Smooth muscle cell (in vitro differentiated cells): ENCODE measurements at regions not wholly inside any gene's neighbourhood (a gene's known extent, or its start where the extent isn't known, plus 50 kb on each side); places are given as distances from the start of the nearest gene placed in this dataset.

Source experiments
- DNase-seq: peaks from one replicate; lab custom pipeline; 2025; ENCODE audit not compliant: unreplicated experiment; lab: John Stamatoyannopoulos, UW
- H2AFZ ChIP-seq: fragments of 200-600 bp; sonication (generic); 2 replicates; pipeline ENCODE4 v1.6.0; 2016; ENCODE audit warnings: antibody characterized with exemption, low read depth, mild to moderate bottlenecking
- H3F3A ChIP-seq: fragments of 200-600 bp; sonication (generic); 2 replicates; pipeline ENCODE4 v1.6.0; 2017; ENCODE audit warnings: antibody characterized with exemption, low read depth
- H3K27ac ChIP-seq: fragments of 200-600 bp; sonication (generic); 2 replicates; pipeline ENCODE4 v1.5.1; 2016; ENCODE audit warnings: low read depth, mild to moderate bottlenecking
- H3K27me3 ChIP-seq: fragments of 200-600 bp; sonication (generic); 2 replicates; pipeline ENCODE4 v1.6.1; 2016; ENCODE audit warnings: low read depth, mild to moderate bottlenecking
- H3K36me3 ChIP-seq: fragments of 200-600 bp; sonication (generic); 2 replicates; pipeline ENCODE4 v1.5.1; 2016; ENCODE audit warnings: low read depth
- H3K4me1 ChIP-seq: fragments of 200-600 bp; sonication (generic); 2 replicates; pipeline ENCODE4 v1.5.1; 2016; ENCODE audit warnings: low read depth
- H3K4me2 ChIP-seq: fragments of 200-600 bp; sonication (generic); 2 replicates; pipeline ENCODE4 v1.6.0; 2016; ENCODE audit warnings: mild to moderate bottlenecking
- H3K4me3 ChIP-seq: fragments of 200-600 bp; sonication (generic); 2 replicates; pipeline ENCODE4 v1.5.1; 2016; ENCODE audit warnings: mild to moderate bottlenecking
- H3K79me2 ChIP-seq: fragments of 200-600 bp; sonication (generic); 2 replicates; pipeline ENCODE4 v1.6.0; 2016; ENCODE audit warnings: low read depth, mild to moderate bottlenecking
- H3K9ac ChIP-seq: fragments of 200-600 bp; sonication (generic); 2 replicates; pipeline ENCODE4 v1.6.0; 2016; ENCODE audit warnings: low read depth
- H3K9me3 ChIP-seq: fragments of 200-600 bp; sonication (generic); replicated peaks from 2 replicates; pipeline ENCODE4 v1.5.1; 2016; ENCODE audit warnings: low read depth
- H4K20me1 ChIP-seq: fragments of 200-600 bp; sonication (generic); 2 replicates; pipeline ENCODE4 v1.6.0; 2016; ENCODE audit warnings: low read depth
- WGBS: methylation state at CpG from one replicate; pipeline ENCODE4 v1.1.7; 2016; ENCODE audit warnings: low lambda C conversion rate; 5-methylcytosine and 5-hydroxymethylcytosine counted together
- TF ChIP-seq, protein P1 (sequence below): fragments of 200-600 bp; sonication (generic); IDR thresholded peaks from 2 replicates; pipeline ENCODE4 v1.5.1; 2017; ENCODE audit warnings: borderline replicate concordance, mild to moderate bottlenecking, antibody characterized with exemption; ENCODE audit not compliant: insufficient read depth, poor library complexity, severe bottlenecking

DNA sequence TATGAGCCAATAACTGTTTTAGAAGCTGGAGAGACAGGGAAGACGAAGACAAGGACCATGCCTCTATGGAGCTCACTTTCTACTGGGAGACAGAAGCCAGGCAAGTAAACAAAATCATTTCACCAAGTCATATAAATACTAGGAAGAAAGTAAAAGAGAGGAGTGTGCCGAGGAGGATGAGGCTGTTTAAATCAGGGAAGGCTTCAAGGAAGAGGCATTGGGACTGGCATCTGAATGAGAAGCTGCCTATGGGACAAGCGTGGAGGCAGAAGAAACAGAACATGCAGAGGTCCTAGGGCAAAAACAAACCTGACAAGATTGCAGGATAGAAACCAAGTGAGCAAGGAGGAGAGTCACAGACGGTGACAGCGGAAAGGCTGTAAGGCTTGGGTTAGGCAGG is 68.1 kb upstream of the CPLX2 start:
- H3K79me2 ChIP-seq = no peaks in the 10 kb centered on the region
- no peaks in the 10 kb centered on the region for H3K9me3 ChIP-seq
- 90% methylated on average over 5 of the region's 5 CpGs for WGBS
- no peaks in the 10 kb centered on the region for H4K20me1 ChIP-seq
- no peak overlapping the region for H2AFZ ChIP-seq
- H3F3A ChIP-seq = no peaks in the 10 kb centered on the region
- TF ChIP-seq, protein P1, sequence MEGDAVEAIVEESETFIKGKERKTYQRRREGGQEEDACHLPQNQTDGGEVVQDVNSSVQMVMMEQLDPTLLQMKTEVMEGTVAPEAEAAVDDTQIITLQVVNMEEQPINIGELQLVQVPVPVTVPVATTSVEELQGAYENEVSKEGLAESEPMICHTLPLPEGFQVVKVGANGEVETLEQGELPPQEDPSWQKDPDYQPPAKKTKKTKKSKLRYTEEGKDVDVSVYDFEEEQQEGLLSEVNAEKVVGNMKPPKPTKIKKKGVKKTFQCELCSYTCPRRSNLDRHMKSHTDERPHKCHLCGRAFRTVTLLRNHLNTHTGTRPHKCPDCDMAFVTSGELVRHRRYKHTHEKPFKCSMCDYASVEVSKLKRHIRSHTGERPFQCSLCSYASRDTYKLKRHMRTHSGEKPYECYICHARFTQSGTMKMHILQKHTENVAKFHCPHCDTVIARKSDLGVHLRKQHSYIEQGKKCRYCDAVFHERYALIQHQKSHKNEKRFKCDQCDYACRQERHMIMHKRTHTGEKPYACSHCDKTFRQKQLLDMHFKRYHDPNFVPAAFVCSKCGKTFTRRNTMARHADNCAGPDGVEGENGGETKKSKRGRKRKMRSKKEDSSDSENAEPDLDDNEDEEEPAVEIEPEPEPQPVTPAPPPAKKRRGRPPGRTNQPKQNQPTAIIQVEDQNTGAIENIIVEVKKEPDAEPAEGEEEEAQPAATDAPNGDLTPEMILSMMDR = no peak
- H3K9ac ChIP-seq = no peak overlapping the region
- peaks cover 18% of the 10 kb centered on the region for H3K27me3 ChIP-seq
- no peak overlapping the region for H3K4me3 ChIP-seq
- no peak overlapping the region for H3K27ac ChIP-seq
- no peak overlapping the region for H3K4me2 ChIP-seq
- no peaks in the 10 kb centered on the region for H3K4me1 ChIP-seq
- DNase-seq = no peak
- H3K36me3 ChIP-seq = no peaks in the 10 kb centered on the region

DNA sequence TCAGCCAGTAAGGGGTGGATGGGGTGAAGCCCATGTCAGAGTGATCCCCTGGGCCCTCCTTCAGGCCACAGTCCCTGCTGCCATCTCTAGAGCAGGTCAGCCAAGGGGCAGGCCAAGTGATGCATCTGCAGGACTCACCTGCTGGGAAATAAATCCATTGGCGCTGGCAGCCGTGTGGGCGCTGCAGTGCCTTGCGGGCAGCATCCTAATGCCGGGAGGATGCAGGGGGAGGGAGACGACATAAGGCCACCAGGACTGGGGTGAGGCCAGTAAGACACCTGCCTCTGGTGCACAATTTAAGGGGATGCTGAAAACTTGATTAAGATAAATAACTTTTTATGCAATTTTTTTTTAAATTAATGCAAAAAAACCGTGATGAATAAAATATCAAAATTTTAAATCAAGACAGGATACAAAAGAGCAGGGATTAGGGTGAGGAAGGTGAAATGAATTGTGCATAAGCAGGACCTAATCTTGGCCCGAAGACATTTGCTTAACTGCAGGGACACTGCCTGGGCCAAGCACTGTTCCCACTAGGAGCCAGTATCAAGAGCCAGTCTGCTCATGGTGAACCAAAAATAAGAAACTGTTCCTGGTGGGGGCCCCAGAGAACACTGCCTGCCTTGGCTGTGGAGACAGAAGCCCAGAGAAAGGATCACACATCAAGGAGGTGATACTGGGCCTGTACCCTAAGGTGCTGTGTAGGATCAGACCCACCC is 67.5 kb upstream of the CPLX2 start:
- no peaks in the 10 kb centered on the region for H3F3A ChIP-seq
- 85% methylated on average over 8 of the region's 8 CpGs for WGBS
- H4K20me1 ChIP-seq = no peaks in the 10 kb centered on the region
- no peaks in the 10 kb centered on the region for H3K79me2 ChIP-seq
- TF ChIP-seq, protein P1 = no peak
- peaks cover 17% of the 10 kb centered on the region for H3K27me3 ChIP-seq
- no peaks in the 10 kb centered on the region for H3K9me3 ChIP-seq
- no peaks in the 10 kb centered on the region for H3K36me3 ChIP-seq
- H2AFZ ChIP-seq = no peak overlapping the region
- no peaks in the 10 kb centered on the region for H3K4me1 ChIP-seq
- H3K4me2 ChIP-seq = no peak overlapping the region
- no peak overlapping the region for H3K9ac ChIP-seq
- H3K4me3 ChIP-seq = no peak overlapping the region
- H3K27ac ChIP-seq = no peak overlapping the region
- DNase-seq = no peak

DNA sequence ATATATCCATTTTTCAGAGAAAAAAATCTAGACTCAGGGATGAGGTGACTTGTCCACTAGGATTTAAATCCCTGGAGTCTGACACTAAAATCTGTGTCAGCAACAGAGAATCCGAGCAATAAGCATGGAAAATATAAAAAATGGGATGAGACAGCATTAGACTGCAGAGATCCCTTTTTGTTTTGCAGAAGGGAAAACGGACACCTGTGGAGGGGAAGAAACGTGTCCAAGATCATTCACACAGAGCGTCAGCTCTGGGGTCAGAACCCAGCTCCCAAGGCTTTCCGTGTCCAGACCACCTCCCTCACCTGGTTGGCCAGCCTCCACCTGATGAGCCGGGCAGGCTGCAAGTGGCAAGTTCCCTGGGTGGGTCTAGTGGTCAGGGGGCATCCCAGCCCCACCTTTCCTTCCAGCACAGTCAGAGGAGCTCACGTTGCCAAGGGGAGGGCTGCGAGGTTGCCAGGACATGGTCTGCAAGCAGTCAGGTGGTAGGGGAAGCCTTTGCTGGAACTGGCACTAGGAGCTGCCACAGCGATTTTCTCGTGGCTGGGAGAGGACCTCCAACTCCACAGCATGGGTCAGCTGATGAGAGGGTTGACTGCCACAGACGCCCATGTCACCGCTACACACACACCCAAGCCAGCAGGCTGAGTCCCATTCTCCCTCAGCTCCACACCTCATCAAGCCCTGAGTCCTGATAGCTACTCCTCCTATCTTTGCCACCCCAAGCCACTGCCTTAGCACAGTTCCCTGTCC is 65.9 kb upstream of the CPLX2 start:
- 86% methylated on average over 12 of the region's 12 CpGs for WGBS
- Histone ChIP-seq H3K4me3 (no peak overlapping the region), H4K20me1 (no peaks in the 10 kb centered on the region), H3K9ac (no peak overlapping the region), H2AFZ (no peak overlapping the region), H3K4me1 (no peaks in the 10 kb centered on the region), H3K36me3 (no peaks in the 10 kb centered on the region), H3K9me3 (no peaks in the 10 kb centered on the region), H3K27ac (no peak overlapping the region), H3K79me2 (no peaks in the 10 kb centered on the region), H3K27me3 (peaks cover 17% of the 10 kb centered on the region), H3K4me2 (no peak overlapping the region), H3F3A (no peaks in the 10 kb centered on the region)
- no peak for DNase-seq
- TF ChIP-seq, protein P1 = no peak
